ENCODE measurements at regions not wholly inside any gene's neighbourhood (a gene's known extent, or its start where the extent isn't known, plus 50 kb on each side); places are given as distances from the start of the nearest gene placed in this dataset.
A peak's percentile ranks its signal among the peaks of the same experiment; 100 is the strongest.
"Not testable (repeated sequence)": the region's sequence is repeated elsewhere in the genome, so short reads cannot be mapped to it uniquely, and the experiment has no call there.

DNA sequence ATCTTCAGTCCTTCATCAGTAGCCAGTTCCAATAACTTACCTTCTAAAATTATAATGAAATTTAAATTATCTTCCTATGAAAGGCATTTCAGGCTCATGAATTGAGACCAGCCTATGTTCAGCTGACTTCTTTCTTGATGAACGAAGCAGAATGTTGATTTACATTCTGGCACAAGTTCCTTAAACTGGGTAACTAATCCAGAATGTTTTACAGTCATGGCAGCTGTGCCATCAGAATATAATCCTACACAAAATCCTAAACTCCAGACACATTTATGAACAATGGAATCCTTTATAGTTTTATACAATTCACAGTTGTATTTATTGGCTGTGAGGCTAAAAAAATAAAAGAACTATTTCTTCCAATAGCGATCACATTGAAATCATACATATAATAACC lies 97.3 kb upstream of the CPM start:
- DNase-seq, result no peak

DNA sequence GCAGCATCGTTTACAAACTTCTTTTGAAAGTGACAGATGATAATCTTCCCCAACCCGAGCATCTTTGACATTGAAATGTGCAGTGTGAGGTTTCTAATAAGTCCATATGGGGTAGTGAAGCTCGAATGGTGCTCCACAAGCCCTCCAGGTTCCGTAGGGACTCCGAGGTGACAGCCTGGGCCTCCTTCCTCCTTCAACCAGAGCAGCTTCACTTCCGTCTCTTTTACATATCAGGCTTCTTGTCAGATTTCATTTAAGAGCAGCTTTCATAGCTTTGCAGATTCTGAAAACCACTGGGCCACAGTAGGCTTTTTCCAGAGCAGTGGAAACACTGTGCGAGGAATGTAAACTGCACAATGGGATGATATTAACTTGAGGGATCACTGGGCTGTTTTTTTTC lies 103.6 kb upstream of the CPM start:
- DNase-seq, result no peak

DNA sequence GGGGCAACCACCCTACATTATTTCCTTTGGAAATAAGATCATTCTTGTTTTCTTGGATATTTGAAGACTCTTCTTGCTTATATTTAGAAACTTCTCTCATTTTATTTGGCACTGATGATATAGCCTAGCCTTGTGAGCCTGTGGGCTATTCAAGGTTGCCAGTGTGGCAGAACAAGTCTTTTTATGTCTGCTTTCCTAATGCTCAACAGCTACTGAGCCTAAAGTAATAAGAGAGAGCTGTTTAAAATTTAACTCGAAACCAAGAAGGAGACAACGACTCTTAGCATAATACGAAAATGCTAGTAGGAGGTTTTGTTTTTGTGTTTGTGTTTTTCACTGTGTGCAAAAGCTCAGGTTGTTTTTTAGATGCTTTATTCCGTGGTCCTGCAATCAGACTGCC lies 104.0 kb upstream of the CPM start:
- no peak for DNase-seq

DNA sequence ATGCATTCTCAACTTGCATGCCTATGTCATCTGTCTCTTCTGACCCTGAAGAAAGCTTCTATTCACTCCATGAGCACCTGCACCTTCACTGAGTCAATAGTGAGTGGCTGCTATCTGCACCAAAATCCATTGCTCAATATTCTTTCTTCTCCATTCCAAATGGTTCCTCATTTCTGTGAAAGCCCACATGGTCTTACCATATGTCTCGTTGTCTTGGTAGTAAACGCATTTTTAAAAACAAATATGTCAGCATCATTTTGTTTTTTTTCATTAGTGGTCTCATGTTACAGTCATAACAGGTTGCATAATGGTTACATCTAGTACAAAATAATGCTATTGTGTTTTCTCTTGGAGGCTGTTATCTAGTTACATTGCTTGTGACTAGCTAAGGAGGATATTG lies 106.9 kb upstream of the CPM start:
- no peak for DNase-seq

DNA sequence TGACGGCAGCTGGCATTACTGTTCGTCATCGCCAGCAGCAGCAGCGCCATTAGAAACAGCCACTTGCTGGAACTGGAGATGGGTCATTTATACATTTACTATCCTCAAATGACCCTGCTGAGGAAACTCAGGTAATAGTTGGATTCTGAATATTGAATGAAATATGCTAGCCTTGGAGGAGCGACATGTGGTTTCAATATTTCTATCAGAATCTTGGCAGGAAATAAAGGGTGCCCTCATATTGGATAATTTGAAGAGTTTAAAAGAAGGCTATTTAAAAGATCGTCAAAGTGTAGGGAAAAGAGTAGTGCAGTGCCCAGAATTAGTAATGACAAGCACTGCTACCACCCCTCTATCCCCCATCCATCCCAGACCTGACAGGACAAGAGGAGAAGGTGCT lies 109.6 kb upstream of the CPM start:
- DNase-seq, result no peak

DNA sequence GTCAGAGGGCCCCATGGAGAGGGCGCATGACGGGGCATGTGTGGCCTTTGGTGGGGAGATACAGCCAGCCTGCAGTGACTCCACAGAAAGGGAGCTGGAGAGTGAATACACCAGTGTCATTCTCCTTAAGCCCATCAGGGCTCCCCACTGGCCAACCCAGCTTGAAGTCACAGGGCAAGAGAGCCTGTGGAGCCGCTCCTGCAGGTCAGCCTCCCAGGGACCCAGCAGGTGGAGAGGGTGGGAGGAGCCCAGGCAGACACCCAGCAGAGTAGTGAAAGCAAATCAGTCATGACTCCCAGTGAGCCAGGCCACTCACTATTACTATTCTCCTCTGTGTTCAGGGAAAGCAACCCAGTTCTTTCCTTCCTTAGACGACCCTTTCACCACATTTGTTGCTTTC lies 110.0 kb upstream of the CPM start:
- DNase-seq, result peak; percentile 43

DNA sequence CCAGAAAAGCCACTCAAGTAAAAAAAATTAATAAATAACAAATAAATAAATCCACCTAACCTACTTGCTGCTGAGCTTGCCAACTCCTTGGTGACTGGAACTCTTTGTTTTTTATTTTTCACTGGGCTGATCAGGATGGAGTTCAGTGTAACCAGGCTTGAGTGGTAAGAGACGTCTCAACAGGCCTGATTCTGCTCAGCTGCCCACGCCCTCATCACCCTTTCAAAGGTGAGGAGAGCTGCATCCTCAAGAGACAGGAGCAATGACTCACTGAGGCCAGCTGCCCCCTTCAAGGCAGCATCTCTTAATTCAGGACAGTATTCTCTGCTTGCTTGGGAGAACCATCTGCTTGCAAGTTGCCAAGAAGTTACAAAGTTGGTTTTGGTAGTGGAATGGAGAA lies 111.9 kb upstream of the CPM start:
- no peak for DNase-seq

DNA sequence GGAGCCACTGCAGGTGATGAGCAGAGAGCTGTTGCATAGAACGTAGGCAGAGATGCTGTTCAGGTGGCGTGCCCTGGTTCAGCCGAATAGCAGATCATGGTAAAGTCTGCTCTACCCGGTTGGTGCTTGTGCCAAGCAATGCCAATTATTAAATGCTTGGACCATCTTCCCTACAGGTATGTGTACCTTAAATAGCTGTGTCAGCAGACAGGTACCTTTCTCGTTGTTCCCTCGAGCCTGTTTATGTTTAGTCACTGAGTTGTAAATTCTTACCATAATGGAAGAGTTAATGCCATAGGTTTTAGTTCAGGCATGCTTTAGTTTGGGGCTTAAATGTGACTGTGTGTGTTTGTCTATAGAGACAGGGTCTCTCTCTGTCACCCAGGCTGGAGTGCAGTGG lies 112.5 kb upstream of the CPM start:
- no peak for DNase-seq

DNA sequence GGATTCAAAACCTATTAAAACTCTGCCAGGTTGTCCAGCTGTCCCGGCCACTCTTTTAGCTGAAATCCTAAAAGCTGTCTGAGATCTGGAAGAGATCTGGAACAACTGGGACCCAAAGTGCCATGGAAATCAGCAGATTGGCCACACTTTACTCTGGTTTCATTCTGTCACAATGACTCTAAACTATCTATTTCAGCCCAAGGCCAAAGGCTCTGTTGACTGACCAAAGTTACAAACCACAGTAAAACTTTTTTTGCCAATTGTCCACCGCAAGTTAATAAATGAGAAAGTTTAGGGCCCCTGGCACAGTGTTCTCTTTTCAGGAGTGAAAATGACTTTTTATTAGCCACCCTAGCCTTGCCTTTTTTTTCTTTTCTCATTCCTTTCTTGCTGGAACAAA lies 113.4 kb upstream of the CPM start:
- no peak for DNase-seq

DNA sequence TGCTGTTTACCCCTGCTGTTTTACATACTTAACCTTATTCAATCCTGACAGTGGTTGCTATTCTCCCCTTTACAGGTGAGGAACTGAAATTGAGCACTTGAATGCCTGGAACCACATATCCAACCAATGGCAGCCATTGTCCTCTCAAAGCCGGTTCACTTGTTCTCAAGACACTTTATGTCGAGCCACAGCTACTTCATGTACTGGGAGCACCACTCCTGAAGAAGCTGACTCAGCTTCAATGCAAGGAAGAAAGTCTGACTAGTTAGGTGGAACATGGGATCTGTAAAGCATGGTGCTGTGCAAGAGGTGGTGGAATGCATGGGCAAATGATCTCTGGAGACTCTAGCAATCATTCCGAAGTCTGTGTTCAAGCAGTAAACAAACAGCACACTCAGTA lies 113.9 kb upstream of the CPM start:
- no peak for DNase-seq

DNA sequence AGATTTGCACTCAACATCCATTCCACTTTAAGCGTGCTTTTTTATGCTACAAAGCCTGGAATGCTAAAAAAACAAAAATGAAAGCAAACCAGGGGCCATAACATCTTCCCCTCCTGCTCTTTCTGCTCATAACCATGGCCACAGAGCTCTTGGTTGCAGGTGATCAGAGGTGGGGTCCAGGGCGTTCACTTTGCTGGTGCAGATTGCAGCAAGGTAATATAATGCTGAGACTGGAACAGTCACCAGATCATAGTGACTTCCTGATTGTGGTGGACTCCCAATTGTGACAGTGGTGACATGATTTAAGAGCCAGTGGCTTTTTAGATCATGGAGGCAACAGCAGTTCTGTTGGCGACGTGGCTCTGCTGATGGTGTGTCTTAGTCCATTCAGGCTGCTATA lies 115.0 kb upstream of the CPM start:
- no peak for DNase-seq

DNA sequence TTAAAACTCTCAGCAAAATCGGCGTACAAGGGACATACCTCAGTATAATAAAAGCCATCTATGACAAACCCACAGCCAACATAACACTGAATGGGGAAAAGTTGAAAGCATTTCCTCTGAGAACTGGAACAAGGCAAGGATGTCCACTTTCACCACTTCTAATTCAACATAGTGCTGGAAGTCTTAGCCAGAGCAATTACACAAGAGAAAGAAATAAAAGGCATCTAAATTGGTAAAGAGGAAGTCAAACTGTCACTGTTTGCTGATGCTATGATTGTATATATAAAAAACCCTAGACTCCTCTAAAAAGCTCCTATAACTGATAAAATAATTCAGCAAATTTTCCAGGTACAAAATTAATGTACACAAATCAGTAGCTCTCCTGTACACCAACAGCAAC lies 116.9 kb upstream of the CPM start:
- not testable (repeated sequence) for DNase-seq

DNA sequence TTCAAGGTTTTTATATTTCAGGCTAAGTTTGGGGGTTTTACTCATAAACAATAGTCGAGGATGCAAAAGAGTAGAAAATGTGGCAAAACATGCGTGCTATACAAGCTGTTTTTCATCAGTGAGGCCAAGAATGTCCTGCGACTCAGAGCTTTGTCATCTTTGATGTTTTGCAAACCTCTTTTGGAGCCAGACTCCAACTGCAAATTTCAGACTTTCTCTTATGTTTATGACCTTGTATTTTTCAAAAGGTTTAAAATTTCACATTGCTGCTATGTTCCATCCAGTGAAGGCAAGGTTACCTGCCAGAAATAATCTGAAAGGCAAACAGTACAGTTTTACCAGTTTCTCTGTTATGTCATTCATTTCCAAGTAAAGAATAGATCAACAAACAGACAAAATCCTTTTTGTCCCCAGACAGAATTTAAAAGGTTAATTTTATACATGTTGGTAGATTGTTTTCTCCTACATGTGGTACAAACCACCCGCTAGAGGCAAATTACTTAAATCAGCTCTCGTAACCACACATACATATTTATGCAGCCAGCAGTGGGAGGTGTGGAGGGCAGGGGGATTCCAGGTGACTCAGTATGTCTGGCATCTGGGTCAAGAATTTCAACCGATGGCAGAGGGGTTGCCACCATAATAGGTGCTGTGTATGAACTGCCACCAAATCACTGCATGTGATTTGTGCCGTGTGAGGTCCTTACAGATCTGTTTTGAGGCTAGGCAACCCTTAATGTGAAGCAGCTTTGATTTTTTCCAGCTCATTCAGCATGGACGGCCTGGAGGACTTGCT lies 119.8 kb upstream of the CPM start:
- no peak for DNase-seq

DNA sequence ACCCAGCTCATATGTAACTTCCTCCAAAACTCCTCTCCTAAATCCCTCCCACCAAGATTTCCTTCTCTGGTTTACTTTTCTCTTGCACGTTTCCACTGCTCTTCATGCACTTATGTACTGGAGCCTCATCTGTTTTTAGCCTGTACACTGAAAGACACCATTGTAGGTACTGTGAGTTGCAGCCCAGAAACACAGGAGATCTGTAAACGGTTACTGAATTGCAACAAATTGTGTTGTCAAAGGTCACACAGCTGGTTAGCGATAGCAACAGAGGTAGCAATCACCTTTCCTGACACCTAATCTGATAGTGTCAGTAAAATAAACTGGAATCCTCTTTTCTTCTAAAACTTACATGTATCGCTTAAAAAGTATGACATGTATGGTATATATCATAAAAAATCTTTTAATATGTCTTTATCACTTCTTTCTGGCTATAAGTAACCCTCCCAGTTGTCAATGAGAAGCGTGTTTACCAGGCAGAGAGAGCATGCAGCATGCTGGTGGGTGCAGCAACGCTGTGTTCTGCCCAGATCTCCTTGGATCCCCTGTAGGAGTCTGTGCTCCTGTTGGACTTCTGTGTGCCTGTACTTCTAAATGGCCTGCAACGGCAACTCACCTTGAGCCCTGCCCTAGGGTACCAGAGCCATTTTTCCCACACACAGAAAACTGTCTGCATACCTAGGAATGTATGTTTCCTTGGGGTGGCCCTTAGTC lies 121.5 kb upstream of the CPM start:
- no peak for DNase-seq

DNA sequence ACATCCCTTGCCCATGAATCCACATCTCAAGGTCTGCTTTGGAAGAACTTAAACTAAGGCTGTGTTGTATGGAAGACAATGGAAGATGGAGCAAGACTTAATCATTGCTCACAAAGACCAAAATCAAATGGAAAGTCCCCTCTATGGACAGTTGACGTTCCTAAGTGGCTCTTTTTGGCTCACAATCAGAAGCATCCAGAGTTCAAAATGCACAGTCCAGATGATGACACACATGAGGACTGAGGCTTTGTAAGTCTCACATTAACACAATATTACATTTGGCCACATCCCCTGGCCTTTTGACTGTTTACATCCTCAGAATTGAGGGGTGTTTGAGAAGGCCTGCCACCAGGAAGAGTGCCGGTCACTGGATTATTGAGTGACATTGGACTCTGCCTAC lies 122.3 kb upstream of the CPM start:
- DNase-seq, result no peak

DNA sequence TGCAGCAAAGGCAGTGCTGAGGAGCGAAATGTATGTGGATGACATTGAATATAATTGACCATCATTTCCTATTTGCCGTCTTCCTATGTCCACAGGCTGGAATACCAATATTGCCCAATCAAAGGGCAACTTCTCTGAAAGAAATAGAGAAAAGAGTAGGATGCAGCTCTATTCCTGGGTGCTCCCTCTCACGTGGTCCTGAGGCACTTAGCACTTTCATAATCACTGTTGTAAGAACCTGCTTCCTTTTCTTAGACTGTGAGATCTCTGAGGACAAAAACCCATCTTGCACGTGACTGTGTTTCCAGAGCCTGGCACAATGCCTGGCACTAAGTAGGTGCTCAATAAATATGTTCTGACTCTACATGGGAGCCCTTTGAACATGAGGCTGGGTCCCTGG lies 122.7 kb upstream of the CPM start:
- DNase-seq, result no peak

DNA sequence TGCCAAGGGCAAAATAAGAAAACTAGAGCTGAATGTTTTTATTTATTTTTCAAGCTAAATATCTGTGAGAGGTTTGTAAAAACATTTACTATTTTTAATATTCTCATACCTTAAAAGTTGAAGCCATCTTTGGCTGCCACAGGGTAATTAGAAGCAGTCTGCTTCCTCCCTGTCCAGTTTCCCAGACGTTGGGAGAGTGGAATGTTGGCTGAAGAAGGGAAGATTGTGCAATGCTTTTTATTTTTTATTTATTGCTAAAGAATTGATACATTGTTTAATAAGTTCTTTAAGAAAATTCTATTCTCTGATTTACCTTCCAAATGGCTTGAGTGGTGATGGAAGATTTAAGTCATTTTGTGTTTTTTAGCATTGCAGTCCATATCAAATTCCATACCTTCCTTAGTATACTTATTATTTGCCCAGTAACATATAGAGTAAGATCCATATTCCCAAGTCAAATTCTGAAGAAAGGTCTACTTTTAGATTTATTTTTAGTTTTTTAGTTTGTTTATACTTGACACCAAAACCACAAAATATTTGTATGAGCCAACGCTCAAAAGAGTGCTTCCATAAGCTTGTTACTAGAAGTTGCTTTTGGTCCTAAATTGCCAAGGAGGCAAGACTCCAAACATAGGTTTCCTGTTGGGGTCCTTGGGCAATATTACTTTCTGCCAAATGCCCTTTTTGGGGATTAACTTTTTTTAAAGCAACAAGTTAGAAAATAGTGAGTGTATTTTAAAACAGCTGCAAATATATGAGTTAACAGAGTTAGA lies 124.0 kb upstream of the CPM start:
- no peak for DNase-seq

DNA sequence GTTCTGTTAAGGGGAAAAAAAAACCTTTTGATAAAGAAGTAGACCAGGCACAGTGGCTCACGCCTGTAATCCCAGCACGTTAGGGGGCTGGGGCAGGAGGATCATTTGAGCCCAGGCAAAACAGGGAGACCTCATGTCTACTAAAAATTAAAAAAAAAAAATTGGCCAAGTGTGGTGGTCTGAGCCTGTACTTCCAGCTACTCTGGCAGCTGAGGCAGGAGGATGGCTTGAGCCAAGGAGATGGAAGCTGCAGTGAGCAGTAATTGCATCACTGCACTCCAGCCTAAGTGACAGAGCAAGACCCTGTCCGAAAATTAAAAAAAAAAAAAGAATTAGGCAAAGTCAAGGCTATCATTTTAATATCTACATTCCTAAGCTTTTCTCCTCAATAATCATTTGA lies 124.8 kb upstream of the CPM start:
- no peak for DNase-seq

DNA sequence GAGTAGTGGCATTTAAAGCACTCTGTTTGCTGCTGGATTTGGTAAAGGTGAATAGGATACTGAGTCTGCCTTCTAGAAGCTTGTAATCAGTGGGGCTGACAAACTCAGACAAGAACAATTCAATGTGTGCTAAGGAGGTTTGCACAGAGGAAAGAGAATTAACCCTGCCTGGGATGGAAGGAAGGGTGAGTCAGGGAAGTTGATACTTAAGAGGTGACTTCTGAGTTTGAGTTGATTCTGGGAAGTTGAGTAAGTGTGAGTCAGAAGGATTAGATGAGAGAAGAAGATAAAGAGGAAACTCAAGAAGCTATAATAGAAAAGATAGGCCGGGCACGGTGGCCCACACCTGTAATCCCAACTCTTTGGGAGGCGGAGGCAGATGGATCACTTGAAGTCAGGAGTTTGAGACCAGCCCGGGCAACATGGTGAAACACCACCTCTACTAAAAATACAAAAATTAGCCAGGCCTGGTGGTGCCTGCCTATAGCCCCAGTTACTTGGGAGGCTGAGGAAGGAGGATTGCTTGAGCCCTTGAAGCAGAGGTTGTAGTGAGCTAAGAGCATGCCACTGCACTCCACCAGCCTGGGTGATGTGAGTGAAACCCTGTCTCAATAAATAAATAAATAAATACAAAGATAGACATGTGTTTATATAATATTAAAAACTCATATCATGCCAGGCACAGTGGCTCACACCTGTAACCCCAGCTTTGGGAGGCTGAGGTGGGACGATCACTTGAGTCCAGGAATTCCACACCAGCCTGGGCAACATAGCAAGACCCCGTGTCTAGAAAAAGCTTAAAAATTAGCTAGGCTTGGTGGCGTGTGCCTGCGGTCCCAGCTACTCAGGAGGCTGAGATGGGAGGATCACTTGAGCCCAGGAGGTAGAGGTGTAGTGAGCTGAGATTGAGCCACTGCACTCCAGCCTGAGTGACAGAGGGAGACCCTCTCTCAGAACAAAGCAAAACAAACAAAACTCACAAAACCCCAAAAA lies 126.8 kb upstream of the CPM start:
- no peak for DNase-seq

DNA sequence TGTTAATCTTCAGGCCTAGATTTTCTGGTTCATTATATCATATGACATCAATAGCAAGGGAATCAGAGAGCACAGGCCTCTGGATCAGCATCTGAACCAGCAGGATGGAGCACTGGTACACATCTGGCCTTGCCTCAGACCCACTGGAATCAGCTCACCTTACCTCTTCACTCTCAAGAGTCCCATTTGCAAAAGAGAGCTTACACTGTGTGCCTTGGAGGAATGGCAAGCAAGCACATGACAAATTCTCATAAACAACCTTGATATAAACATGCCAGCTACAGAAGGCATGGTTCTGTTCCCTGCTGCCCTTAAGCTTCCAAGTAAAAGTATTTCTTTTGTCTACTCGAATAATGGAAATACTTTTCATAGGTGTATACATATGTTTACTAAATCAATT lies 128.6 kb upstream of the CPM start:
- DNase-seq, result no peak

DNA sequence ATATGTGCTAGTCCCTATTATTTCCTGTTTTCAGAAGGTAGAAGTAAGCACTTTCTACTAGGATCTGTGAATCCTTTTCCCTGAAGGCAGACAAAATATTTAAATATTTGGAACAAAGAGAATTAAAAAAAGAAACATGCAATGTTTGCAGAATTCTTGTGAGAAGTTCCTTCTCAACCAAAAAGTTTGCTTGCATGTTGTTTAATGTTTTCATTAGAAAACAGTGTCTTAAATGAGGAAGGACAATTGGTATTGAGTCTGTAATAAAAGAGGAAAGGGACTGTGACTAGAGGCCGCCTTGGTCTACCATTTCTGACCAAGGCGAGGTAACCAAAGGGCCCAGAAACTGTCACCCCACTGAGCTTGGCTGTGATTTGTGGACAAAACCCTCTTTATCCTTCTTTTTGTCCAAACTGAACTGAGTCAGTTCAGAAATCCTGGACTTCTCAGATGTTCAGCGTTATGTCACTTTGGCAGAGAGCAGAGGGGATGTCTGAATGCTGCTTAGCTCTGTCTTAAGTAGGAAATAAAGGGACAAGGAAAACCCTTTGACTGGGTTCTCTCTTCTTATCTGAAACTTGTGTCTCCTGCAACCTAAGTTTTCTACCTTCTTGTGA lies 129.8 kb upstream of the CPM start:
- DNase-seq, result no peak

DNA sequence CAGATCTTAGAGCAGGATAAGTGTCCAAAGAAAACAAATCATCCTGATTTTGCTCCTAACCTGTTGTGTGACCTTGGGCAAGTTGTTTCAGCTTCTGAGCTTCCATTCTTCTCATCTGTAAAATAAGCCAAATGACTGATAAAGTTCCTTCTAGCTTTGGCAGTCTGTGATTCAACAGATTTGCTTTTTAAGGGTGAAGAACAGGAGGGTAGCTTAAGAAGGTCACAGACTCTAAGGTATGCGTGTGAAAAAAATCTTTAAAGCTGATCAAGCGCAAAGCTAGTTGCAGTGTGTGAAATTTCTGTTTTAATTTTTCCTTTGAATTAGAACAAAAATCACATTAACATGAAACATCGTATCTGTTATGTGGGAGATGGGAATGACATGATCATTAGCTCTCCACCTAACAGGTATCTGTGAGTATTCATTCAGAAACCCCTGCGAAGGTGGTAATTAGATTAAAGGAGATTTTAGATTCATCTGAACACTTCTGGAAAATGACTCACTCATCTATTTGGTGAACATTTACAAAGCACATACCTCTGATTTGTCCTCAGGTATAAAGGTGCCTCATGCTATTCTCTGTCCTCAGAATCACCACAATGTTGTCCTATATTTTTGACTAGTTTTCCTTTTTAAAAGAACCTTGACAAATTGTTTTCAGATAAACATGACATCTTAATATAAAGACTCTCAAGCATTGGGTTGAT lies 131.9 kb upstream of the CPM start:
- DNase-seq, result no peak
